Femur (tissue), 1 donor: ENCODE measurements at regions not wholly inside any gene's neighbourhood (a gene's known extent, or its start where the extent isn't known, plus 50 kb on each side); places are given as distances from the start of the nearest gene placed in this dataset.
A peak's percentile ranks its signal among the peaks of the same experiment; 100 is the strongest.
"Not testable (repeated sequence)": the region's sequence is repeated elsewhere in the genome, so short reads cannot be mapped to it uniquely, and the experiment has no call there.

Experiments
- DNase-seq: peaks from one replicate; pipeline ENCODE4 v3.0.0-alpha.2; 2017

GRCh38 chr15:35936284-35936683, 390.3 kb upstream of the DPH6 start:
- DNase-seq: no peak

GRCh38 chr15:35937380-35937779, 391.4 kb upstream of the DPH6 start:
- DNase-seq: no peak

DNA sequence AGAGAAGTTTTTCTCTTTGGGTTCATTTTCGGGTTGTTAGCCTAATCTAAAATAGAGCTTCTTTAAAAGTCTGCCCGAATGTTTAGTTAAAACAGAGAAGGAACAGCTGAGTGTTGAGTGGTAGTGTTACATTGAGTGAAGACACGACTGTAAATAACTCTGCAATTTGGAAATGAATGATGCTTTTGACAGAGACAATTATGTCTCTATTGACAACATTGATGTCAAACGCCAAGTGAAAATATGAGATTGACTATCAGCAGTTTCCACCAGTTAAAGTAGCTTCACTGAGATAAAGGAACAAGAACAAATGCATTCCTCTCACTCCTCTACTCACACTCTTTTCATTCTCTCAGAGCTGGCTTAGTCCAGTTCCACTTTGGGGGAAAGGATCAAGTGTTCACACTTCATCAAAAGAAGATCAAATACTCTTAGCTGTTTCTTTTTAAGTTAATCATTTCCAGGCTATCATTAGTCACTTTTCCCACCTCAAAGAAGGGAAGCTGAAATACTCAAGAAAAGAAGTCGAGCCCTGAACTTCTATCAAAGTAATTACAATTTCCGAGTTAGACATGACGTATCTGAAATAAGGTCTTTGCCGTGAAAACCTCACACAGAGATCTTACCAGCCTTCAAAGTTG, 399.1 kb upstream of the DPH6 start:
- no peak for DNase-seq

DNA sequence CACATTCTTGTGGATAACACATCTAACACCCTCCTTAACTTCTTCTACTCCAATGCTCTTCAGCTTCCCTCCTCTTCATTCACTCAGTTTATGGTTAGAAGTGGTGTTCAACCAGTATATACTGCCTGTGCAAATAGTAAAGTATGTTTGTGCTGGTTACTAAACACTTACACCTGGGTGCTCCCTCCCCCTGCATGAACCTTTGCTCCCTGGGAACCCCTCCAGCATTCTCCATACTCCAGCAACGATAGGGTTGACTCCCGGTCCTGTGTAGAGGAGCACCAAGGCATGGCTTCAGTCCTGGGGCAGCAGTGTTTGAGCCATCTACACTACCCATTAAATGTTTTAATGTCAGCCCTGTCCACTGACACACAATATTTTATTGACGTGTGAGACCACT, 407.5 kb upstream of the DPH6 start:
- DNase-seq: no peak

DNA sequence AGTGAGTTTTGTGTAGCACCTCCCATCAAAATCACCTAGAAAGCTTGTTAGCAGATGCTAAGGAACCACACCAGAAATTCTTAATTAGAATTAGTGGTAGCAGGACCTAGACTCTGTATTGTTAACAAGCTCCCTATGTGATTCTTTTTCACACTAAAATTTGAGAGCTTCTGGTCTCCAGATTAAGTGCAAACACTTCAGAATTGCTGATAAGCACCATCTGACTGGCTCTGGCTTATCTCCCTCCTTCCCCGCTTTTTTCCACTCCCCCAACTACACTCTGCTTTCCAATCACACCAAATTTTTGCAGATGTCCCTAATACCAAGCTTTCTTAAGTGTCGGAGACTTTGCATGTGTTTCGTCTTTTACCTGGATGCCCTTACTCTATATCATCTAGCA, 410.1 kb upstream of the DPH6 start:
- no peak for DNase-seq

DNA sequence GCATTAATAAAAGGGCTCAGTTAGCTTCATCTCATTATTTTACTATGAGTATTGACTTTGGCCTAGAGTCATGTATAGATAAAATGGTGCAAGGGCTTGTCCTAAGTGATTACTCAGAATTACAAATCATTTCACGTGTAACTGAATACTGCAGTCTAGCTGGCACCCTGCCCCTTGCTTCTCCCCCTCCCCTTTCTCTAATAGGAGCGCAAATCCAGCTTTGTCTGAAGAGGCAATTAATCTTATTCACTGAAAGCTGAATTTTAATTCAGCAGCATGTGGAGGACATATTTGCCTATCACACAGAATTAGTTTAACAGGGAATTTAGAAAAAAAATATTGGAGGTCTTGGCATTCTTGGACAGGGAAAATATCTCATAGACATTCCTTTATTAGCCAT, 412.1 kb upstream of the DPH6 start:
- DNase-seq: no peak

GRCh38 chr15:35958975-35959374, 413.0 kb upstream of the DPH6 start:
- no peak for DNase-seq

- DNase-seq: no peak
Observed at GRCh38 chr15:35963326-35963725, 417.4 kb upstream of the DPH6 start.

- no peak for DNase-seq
Observed at GRCh38 chr15:35966781-35967180, 420.8 kb upstream of the DPH6 start.

GRCh38 chr15:35967968-35968367, 422.0 kb upstream of the DPH6 start:
- DNase-seq: not testable (repeated sequence)

GRCh38 chr15:35973029-35973428, 427.1 kb upstream of the DPH6 start:
- no peak for DNase-seq

GRCh38 chr15:35974052-35974451, 428.1 kb upstream of the DPH6 start:
- DNase-seq: no peak

DNA sequence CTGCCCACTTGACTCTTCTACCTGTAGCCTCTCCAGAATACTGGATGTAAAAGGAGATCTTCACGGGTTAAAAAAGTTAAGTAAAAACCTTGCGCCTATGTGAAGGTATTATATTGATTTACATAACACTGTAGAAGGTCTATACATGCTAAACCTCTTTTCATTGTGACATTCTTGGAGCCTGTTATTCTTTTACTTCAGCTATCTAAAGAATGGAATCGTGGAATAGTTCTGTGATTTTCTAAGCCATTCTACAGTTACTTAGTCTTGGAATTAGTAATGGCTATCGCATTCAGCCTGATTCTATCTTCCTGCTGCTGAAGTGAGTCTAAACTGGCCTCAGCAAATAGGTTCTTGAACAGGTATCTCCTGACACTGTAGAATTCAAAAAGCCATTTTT, 430.0 kb upstream of the DPH6 start:
- no peak for DNase-seq

GRCh38 chr15:35979608-35980007, 433.6 kb upstream of the DPH6 start:
- DNase-seq: no peak

DNA sequence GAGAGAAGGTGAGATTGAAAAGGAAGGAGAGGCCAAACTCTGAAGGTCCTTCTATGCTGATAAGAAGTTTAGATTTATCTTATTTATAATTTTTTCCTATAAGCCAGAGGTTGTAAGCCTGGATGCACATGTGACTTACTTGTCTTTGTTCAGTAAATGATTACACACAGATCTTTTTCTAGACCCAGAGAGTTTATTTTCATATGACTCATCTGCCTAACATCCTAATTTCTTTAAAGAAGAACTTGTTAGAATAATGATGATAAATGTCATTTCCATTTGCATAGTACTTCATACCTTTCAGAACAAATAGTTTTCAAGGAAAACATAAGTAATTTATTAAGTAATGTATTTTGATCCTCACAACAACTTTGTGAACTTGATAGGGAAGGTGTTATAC, 434.8 kb upstream of the DPH6 start:
- DNase-seq: no peak

DNA sequence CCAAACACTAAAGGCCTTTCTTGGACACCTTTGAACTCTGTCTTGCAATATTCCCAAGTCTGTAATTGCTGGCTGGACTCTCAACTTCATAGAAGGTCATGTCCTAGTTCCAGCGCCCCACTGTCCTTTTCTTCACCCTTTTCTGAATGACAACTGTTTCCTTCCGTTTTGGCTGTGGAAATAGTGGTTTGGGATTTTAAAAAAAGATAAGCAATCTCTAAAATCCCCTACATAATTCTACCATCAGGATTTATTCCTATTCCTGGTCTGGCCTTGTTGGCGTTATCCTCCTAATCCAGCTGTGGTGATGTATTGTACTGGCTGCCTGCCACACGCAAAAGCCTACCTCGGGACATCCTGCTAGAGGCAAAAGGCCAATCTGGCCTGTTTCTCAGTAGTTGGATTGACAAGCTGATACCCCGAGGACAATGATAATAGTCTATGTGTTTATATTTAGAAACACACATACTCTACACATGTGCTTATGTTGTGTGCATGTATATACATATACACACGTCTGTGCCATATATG, 440.3 kb upstream of the DPH6 start:
- DNase-seq: peak; percentile 81

DNA sequence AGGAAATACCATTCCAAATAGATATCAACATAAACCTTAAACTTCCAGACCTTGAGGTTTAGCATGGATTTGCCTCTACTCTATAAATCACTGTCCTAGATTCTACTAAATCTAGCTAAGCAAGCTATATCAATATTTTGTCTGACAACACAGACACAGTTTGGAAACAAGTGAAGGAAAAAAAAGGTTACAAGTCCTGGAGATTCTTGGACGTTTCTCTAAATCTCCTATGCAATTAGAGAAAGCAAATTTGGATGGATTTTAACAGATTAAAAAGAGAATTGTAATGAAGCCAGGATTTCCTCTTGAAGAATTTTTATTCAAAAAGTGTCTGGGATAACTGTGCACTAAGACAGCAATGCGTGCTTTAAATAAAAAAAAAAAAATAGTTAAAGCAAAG, 441.1 kb upstream of the DPH6 start:
- DNase-seq: no peak

GRCh38 chr15:35991386-35991785, 445.4 kb upstream of the DPH6 start:
- DNase-seq: no peak

DNA sequence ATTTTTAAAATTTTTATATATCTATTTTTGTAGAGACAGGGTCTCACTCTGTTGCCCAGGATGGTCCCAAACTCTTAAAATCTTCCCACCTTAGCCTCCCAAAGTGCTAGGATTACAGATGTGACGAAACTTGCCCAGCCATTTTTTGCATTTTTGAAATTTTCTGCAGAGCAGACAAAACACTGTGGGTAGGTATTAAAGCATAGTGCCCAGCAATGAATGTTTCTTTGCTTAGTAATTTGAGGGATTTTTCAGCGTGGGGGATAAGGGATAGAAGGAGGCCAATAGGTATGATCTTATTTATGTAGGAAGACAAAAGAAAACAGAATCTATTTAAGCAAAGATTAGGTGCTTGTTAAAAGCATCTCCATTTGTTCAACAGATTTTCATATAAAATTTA, 446.8 kb upstream of the DPH6 start:
- DNase-seq: no peak

DNA sequence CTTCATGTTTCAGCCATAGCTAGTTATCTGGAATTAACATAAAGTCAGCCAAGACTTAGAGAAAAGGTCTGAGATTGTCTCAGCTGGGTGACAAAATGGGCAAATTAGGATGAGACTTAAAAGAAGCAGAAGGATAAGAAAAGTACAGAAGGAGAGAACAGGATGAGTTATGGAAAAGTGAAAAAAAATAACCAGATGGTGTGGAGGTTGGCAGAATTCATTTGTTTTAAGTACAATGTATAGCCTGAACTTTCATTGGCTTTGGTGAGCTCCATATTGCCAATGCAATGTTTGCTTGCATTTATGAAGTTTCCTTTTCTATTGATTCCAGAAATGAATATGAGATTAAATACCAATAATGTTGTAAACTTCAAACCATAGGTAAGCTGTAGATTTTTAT, 447.2 kb upstream of the DPH6 start:
- DNase-seq: no peak

DNA sequence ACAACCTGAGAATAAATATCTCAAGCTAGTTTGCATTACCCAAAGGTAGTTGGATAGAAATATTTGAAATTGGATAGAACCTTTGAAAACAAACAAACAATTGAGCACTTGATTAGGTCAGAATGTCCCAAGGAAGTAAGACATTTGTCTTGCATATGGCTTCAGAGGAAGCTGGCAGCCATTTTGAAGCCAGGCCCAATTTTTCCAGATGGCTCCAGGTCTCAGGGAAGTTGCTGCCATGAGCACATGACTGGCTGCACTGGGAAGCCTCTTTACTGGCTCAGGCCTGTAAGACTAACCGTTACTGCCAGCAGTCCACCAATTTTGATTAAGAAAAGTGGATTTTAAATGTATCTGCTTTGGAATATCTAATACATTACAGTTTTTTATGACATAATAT, 448.9 kb upstream of the DPH6 start:
- no peak for DNase-seq

DNA sequence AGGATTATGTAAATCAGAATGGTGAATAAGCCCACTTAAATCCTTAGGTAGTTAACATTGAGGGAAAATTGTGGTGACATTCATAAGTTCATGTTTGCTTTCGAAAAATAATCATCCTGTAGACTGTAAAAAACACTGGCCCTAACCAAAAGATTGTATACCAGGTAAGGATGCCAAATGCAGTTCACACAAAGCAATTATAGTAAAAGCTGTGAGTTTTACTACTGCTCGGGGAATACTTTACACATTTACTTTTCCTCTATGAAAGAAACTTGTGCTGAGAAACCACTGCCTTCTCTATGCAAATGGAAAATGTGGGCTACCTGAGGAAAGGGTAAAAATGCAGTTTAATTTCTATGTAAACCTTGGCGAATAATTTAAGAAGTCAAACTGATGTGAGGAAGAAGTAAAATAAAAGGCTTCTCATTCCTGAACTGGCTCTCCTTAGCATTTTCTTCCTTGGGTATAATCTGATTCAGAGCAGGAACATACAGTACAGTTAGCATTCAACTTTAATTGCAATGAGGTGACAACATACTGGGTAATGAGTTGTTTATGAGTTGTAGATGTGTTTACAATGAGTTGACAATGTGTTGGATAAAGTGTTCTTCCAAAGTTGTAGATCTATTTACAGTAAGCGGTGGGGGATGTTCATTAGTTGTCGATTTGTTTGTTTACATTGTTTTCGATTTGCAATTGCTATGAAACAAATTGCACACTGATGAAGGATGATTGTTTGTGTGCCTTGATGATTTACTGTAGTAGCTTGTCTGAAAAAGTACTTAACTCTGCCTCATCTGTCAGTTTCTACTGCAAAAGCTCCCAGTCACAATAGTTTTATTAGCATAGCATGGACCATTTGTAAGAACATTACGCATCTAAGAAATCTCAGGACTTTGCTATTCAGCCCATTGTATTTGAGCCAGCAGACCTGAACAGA, 453.0 kb upstream of the DPH6 start:
- DNase-seq: no peak

GRCh38 chr15:36004891-36005490, 459.0 kb upstream of the DPH6 start:
- no peak for DNase-seq

- no peak for DNase-seq
Observed at GRCh38 chr15:36005542-36005941, 459.6 kb upstream of the DPH6 start.
